ENCODE measurements at regions not wholly inside any gene's neighbourhood (a gene's known extent, or its start where the extent isn't known, plus 50 kb on each side); places are given as distances from the start of the nearest gene placed in this dataset.

GRCh38 chr4:3838437-3839380, 72.5 kb downstream of the ADRA2C start:
- DNase-seq (ENCODE audit: low read depth), result no peak
- TF ChIP-seq CTCF (IDR thresholded peaks at IDR 0.05; ENCODE audit: low read depth, low read length, missing control alignments), result no peak

GRCh38 chr4:3845094-3845743, 79.0 kb downstream of the ADRA2C start:
- no peak for TF ChIP-seq CTCF (IDR thresholded peaks at IDR 0.05; ENCODE audit: low read depth, low read length, missing control alignments)
- DNase-seq (ENCODE audit: low read depth), result no peak
- no peak overlapping the region for H3K4me3 ChIP-seq (ENCODE audit: low read depth, low read length)

More at GRCh38 chr4:3838437-3839380, 72.5 kb downstream of the ADRA2C start:
- no peak overlapping the region for H3K4me3 ChIP-seq (ENCODE audit: low read depth, low read length)

DNA sequence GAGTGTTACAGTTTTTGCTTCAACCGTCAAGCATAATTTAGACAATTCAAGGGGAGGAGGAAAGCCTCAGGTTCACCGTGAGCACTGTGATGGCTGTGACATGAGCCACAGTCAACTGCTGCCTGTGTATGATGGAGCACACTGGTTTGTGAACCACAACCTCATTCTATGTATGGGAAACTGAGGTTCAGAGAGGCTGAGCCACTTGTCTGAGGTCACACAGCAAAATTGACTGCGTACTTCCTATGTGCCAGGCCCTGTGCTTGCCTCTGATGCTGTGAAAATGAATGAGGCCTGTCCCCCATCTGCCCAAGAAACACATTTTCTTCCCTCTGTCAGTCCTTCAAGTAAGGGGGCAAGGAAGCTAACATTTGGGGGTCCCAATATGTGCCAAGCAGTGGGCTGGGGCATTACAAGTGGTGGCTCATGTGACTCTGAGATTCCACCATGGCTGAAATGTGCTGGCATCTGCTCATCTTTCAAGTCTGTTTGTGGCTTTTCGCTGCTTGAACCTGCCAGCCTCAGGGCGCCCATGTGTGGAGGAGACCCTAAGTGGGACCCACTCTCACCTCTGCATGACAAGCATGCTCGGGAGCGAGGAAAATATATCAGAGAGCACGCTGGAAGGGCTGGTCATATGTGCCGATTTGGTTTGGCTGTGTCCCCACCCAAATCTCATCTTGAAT, 79.7 kb downstream of the ADRA2C start:
- no peak for TF ChIP-seq CTCF (IDR thresholded peaks at IDR 0.05; ENCODE audit: low read depth, low read length, missing control alignments)
- no peak for DNase-seq (ENCODE audit: low read depth)
- H3K4me3 ChIP-seq (ENCODE audit: low read depth, low read length), result no peak overlapping the region

DNA sequence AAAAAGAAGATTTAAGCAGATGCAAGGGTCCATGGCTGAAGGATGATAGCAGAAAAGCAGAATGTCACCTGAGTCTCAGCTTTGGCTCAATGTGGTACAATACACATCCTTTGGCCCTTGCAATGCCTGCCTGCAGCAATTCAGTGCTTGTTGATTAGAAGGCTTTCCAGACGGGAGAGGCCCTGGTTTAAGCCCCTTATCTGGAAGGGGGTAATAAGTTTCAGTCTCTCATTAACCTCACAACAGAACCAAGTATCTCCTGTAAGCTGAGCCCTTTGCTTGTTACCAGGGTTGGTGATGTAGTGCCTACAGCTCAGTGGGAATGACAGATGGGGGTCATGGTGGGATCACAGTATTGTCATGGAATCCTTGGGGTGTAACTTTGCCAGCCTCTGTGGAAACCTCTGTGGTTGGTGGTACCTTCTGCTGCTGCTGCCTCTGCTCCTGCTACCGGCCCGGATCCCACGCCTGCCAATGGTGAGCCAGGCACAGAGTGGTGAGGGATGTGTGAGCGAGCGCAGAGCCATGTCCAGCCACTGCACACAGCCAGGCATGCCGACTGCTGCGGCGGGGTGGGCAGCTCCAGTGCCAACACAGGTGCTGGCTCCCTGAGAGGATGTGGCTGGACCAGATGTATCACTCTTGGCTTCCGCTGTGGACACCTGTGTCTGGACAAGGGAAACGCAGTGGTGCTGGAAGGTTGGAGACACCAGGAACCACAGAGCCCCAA, 81.2 kb downstream of the ADRA2C start:
- no peak overlapping the region for H3K4me3 ChIP-seq (ENCODE audit: low read depth, low read length)
- no peak for TF ChIP-seq CTCF (IDR thresholded peaks at IDR 0.05; ENCODE audit: low read depth, low read length, missing control alignments)
- DNase-seq (ENCODE audit: low read depth), result no peak

DNA sequence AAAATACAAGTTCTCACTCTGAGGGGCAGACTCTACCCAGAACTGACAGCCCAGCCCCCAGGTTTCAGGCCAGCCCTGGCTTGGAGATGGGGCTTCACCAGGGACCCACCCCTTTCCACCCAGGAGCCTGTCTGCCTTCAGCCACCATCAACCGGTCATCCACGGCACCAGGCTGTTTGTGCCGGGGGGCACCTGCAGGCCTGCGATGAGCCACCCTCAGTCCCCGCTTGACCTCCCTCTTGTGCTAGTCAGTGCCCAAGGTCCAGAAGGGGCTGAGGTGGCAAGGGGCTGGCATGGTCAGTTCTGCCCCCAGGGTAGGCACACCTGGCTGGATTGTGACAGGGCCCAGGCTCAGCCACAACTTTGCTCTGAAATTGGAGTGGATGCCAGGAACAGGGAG, 82.1 kb downstream of the ADRA2C start:
- DNase-seq (ENCODE audit: low read depth), result no peak
- no peak overlapping the region for H3K4me3 ChIP-seq (ENCODE audit: low read depth, low read length)

More for the DNA sequence above, 82.1 kb downstream of the ADRA2C start:
- TF ChIP-seq CTCF (IDR thresholded peaks at IDR 0.05; ENCODE audit: low read depth, low read length, missing control alignments), result no peak
